ENCODE measurements at regions not wholly inside any gene's neighbourhood (a gene's known extent, or its start where the extent isn't known, plus 50 kb on each side); places are given as distances from the start of the nearest gene placed in this dataset.

DNA sequence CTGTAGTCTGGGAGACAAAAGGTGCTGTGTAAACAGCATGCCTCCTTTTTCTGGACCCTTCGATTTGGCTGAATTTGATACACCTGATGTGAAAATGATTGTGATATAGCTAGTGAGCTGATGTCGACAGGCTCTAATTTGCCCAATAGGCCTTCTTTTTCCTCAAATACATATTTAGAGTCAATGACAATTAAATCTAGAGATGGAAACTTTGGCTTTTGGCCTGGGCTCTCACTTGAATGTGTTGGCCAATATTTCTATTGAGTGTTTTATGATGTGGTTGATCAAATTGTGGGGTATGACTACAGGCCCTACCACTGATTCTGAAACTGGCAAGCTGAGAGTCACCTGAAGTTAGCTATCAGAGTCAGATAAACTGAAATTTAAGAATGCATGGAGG lies 151.8 kb upstream of the MEOX2 start:
- Histone ChIP-seq H3K27me3 (ENCODE audit: control insufficient read depth, insufficient read depth, low read length) (no peaks in the 10 kb centered on the region), H3K56ac (ENCODE audit: extremely low read depth, insufficient read depth, low read length) (no peak overlapping the region), H3K27ac (ENCODE audit: insufficient read depth, low read length) (no peak overlapping the region), H3K79me1 (ENCODE audit: low read depth in 1 of 2, low read length in 2 of 2) (no peaks in the 10 kb centered on the region), H3K14ac (replicated peaks; ENCODE audit: low read depth, low read length) (no peak overlapping the region), H3K4ac (ENCODE audit: low read depth, low read length) (no peak overlapping the region), H4K5ac (ENCODE audit: low read depth, low read length) (no peak overlapping the region), H3K23ac (ENCODE audit: low read depth, low read length) (no peak overlapping the region), H2BK5ac (ENCODE audit: low read depth, low read length, poor library complexity, severe bottlenecking) (no peak overlapping the region), H4K91ac (ENCODE audit: insufficient read depth, low read depth, low read length) (no peak overlapping the region), H2AK9ac (replicated peaks; ENCODE audit: low read depth, low read length, poor library complexity) (no peak overlapping the region), H4K8ac (ENCODE audit: low read depth in 2 of 2, low read length in 2 of 2) (no peak overlapping the region), H2BK15ac (ENCODE audit: low read depth, low read length) (no peak overlapping the region), H2BK120ac (ENCODE audit: low read depth, low read length) (no peak overlapping the region), H3K9me3 (ENCODE audit: control insufficient read depth, insufficient read depth, low read length) (no peaks in the 10 kb centered on the region), H3K4me1 (ENCODE audit: control insufficient read depth, insufficient read depth, low read length) (no peaks in the 10 kb centered on the region), H3K36me3 (ENCODE audit: control insufficient read depth, insufficient read depth, low read length) (no peaks in the 10 kb centered on the region), H3K4me2 (ENCODE audit: low read depth, low read length) (no peak overlapping the region), H2BK20ac (ENCODE audit: low read depth, low read length) (no peak overlapping the region), H3K4me3 (ENCODE audit: insufficient read depth, low read depth, low read length) (no peak overlapping the region), H3K18ac (ENCODE audit: low read depth, low read length) (no peak overlapping the region), H2AK5ac (ENCODE audit: low read depth, low read length) (no peak overlapping the region), H2AFZ (replicated peaks; ENCODE audit: low read length, poor library complexity) (no peak overlapping the region), H4K20me1 (ENCODE audit: insufficient read depth, low read length) (no peaks in the 10 kb centered on the region), H3K9ac (ENCODE audit: low read depth, low read length) (no peak overlapping the region), H3K9me1 (ENCODE audit: insufficient read depth, low read length) (no peaks in the 10 kb centered on the region)
- no peak for TF ChIP-seq RAD21 (IDR thresholded peaks at IDR 0.05; ENCODE audit: low read length)
- no peak for TF ChIP-seq CEBPB (IDR thresholded peaks at IDR 0.05; ENCODE audit: low read depth, low read length)
- no peak for TF ChIP-seq CHD1 (IDR thresholded peaks at IDR 0.05; ENCODE audit: low read depth, low read length)
- no peak for TF ChIP-seq NFE2L2 (IDR thresholded peaks at IDR 0.05; ENCODE audit: low read depth, low read length)
- TF ChIP-seq, protein P1, sequence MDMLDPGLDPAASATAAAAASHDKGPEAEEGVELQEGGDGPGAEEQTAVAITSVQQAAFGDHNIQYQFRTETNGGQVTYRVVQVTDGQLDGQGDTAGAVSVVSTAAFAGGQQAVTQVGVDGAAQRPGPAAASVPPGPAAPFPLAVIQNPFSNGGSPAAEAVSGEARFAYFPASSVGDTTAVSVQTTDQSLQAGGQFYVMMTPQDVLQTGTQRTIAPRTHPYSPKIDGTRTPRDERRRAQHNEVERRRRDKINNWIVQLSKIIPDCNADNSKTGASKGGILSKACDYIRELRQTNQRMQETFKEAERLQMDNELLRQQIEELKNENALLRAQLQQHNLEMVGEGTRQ (IDR thresholded peaks at IDR 0.05; ENCODE audit: low read depth, low read length): no peak
- no peak for TF ChIP-seq BHLHE40 (IDR thresholded peaks at IDR 0.05; ENCODE audit: low read depth, low read length)
- TF ChIP-seq RCOR1 (IDR thresholded peaks at IDR 0.05; ENCODE audit: insufficient replicate concordance, low read length): no peak
- TF ChIP-seq MAFK (IDR thresholded peaks at IDR 0.05; ENCODE audit: low read depth, low read length): no peak
- TF ChIP-seq, protein P2, sequence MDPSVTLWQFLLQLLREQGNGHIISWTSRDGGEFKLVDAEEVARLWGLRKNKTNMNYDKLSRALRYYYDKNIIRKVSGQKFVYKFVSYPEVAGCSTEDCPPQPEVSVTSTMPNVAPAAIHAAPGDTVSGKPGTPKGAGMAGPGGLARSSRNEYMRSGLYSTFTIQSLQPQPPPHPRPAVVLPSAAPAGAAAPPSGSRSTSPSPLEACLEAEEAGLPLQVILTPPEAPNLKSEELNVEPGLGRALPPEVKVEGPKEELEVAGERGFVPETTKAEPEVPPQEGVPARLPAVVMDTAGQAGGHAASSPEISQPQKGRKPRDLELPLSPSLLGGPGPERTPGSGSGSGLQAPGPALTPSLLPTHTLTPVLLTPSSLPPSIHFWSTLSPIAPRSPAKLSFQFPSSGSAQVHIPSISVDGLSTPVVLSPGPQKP (IDR thresholded peaks at IDR 0.05; ENCODE audit: borderline replicate concordance, low read depth, low read length): no peak
- DNase-seq (no peak), ATAC-seq (ENCODE audit: low read depth) (no peak)
- intact Hi-C loops (cut with micrococcal nuclease): no loop called here
- ChIA-PET CTCF (no interaction called here), POLR2A (ENCODE audit: unreplicated experiment) (no interaction called here)
- no CpG with 5 or more reads among the region's 2 CpGs for WGBS, 2 experiments (ENCODE audit: extremely low coverage in 2 of 2, insufficient read length in 1 of 2)
- dilution Hi-C loops (cut with HindIII; ENCODE audit: low sequenced_read_pairs, unreplicated experiment): no loop called here
- in situ Hi-C loops (cut with MboI; ENCODE audit: low sequenced_read_pairs): no loop called here
- BruUV-seq (replicated peaks): no TSS peak
